PC-9 (cell line): ENCODE measurements at regions not wholly inside any gene's neighbourhood (a gene's known extent, or its start where the extent isn't known, plus 50 kb on each side); places are given as distances from the start of the nearest gene placed in this dataset.

Source experiments
- CTCF ChIP-seq: fragments of 200-600 bp; sonication (generic); conservative IDR thresholded peaks from 2 replicates; pipeline ENCODE4 v1.6.1; 2017; ENCODE audit warnings: mixed run types, antibody characterized with exemption, mild to moderate bottlenecking, moderate library complexity
- EZH2 ChIP-seq: fragments of 200-600 bp; sonication (generic); IDR thresholded peaks from 2 replicates; pipeline ENCODE4 v1.8.0; 2017; ENCODE audit warnings: antibody characterized with exemption, low read depth

- TF ChIP-seq EZH2 = no peak
- no peak for TF ChIP-seq CTCF
These were observed 200.0 kb upstream of the TCF21 start for GRCh38 chr6:133688705-133689492.
